Stimulated activated naive CD4-positive, alpha-beta T cell (primary cell): ENCODE measurements at regions not wholly inside any gene's neighbourhood (a gene's known extent, or its start where the extent isn't known, plus 50 kb on each side); places are given as distances from the start of the nearest gene placed in this dataset.

Experiments used
- DNase-seq, 6 experiments: peaks; one replicate each; lab custom pipeline; 2025; lab: John Stamatoyannopoulos, UW

DNA sequence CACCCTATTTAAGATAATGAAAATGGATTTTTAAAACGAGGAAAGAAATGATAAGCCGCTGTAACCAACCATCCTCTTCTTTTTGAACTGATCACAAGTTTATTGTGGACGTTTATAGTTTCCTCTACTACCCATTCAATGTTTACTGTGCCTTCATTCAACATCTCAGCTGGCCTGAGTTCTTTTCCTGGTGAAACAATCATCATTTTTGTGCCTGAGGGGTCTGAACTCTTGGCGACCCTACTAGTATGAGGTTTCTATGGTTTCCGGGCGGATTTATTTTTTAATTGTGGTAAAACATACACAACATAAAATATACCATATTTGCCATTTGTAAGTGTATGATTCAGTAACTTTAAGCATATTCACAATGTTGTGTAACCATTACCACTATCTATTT, 100.7 kb downstream of the SPRY1 start:
- DNase-seq: no peak

DNA sequence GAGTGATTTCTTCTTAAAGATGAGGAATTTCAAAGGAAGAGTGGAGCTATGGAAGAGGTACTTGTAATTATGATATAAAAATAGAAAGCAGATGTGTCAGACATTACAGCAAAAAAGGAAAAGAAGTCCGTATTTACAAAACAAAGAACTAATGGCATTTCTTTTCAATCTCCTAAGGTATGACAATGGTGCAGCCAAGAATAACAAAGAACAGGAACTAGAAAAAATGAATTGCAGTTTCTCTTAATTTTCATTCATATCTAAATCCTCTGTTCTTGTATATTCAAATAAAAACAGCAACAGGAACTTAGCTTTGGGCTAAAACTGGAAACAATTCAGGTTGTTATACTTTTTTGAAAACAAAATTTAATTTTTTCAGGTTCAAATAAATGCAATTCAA, 105.1 kb downstream of the SPRY1 start:
- DNase-seq: no peak

DNA sequence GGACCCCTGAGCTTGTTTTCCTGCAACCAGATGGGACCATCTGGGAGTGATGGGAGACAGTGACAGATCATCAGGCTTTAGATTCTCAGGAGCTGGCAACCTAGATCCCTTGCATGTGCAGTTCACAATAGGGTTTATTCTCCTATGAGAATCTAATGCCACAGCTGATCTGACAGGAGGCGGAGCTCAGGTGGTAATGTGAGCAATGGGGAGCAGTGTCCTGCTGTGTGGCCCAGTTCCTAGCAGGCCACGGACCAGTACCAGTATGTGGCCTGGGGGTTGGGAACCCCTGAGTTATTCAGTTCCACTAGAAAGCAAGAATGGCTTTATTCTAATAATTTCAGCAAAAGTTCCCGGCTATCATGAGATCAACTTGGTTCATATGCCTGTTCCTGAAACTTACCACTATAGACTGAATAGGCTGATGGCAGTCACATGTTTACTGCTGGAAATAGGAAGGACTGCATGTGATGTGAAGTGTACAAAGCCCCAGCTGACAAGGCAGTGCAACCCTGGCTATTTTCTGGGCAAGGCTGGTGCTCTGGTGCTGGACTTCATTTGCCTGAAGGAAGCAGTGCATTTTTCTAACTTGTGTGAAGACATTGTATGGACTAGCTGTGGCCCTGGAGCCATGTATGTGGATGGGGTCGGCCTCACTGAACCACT, 107.2 kb downstream of the SPRY1 start:
- DNase-seq: no peak

DNA sequence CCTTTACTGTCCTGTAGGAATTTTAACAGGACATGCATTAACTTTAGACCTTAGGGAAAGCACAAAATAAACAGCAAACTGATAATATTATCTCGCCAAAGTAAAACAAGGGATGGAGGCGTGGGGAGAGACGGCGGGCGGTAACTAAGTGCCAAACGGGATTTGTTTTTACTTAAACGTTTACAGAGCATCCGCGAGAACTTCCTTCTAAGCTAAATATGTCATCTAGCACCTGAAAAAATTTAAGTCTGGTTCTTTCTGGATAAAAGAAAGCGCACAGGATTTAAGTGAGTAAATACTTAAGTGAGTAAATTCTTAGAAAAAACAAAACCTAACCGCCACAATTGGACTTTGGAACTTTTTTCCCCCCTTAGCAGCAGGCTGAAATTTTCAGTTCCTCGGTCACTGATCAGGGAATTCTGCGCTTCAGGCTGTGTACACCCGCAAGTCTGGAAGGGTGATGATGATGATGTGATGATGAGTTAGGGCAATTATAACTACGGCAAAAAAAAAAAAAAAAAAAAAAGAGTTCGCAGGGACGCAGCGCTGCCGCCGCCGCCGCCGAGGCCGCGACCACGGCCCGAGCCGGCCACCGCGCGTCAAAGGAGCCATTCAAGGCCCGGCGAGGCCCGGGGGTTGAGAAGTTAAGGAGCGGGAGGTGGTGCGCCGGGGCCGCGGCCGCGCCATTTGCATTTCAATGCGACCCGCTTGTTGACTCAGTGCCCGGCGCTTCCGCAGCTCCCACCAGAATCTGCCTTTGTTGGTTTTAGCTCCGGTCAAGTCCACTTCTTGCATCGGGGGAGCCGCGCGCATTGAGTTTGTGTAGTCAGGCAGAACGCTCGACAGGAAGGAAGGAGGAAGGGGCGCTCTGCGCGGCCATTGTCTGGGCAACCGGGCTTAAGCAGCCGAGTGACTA, 108.8 kb downstream of the SPRY1 start:
- DNase-seq: peak in 1 of 6 experiments; percentile 2

DNA sequence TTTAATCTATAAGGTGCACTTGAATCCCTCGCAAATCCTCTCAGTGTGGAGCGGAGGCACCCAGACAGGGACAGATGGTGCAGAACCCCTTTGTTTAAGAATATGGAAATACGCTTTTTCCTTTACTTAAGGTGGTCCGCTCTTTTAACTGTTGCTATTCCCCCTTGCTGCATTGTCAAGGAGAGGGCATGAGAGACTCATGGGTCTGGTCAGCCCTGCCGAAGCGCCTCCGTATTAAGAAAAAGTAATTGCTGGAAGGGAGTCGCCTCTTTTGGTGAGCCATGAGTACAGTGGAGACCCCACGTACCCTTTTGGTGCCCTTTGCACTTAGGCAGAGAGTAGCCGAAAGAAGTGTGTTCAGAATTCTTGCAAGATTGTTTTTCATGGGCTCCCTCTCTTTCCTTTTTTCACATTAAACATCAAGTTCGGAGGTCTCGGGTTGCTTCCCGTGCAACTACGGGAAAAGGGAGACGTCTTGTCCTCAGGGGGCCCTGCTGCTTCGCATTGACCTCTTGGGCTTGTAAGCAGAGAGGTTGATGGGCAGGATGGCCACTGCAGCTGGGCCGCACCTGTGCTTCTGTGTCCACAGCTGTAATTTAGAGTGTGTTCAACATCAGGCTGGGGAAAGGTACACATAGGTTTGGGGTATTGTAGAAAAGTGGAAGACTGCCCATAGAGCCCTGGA, 109.6 kb downstream of the SPRY1 start:
- no peak for DNase-seq

DNA sequence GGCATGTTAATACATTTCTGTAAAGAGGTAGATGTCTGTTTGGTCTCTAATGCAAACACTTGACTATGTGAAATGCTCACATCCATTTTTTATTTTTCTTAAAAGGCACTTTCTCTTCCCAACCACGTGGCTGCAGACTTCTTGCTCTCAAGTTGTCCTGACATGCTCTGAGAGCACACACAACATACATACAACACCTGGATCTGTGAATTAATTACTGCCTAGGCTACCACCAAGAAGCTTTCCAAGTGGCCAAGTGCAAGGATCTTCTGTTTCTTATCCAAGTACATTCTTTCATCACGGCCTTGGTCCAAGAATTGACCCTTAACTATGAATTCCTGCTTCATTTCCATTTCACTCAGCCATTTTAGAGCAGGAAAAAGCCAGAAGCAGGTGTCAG, 110.8 kb downstream of the SPRY1 start:
- DNase-seq: no peak

DNA sequence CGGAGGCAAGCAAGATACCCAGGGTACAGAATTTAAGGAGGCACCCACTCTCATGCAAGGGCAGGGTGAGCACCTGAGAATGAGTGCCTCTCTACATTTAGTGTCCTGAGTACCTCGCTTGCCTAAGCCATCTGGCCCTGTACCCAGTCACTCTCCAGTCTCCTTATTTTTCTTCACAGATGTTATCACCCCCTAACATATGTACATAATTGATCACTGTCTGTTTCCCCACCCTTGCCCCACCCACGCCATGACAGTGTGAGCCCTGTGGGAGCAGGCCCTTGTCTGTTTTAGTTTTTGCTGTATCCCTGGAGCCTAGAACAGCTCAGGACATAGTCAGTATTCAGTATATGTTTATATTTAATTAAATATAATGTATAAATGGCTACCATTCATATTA, 113.6 kb downstream of the SPRY1 start:
- no peak for DNase-seq

DNA sequence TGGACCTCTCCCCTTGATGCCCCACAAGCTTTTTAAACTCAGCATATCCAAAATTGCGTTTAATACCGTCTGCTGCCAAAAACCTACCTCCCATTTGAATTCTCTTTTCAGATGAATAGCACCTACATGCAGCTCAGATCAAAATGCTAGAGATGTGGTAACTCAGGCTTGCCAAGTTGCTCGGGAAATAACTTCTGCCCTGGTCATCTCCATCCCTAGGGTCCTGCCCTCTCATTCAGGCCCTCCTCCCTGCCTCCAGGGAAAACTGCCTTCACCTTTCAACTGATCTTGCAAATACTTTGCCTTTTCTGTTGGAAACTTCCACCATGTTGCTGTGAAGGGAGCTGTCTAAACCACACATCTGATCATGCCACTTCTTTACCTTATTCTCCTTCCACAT, 114.1 kb downstream of the SPRY1 start:
- no peak for DNase-seq

DNA sequence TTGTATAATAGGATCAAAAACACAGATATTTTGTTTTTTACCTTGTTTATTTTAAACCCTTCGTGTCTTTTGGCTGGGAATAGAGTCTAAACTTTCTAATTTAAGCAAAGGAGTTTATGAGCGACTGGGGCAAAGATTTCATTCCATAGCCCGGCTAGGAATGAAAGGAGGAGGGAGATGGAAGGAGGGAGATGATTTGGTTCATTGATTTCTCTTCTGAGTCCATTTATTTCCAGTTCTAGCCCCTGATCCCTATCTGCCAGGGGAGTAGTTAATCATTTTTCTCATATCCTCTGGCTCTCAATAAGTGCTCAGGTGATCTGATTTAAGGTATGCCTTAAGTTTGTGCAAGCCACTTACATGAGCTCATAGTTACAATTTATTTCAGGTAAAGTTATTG, 120.0 kb downstream of the SPRY1 start:
- DNase-seq: no peak

DNA sequence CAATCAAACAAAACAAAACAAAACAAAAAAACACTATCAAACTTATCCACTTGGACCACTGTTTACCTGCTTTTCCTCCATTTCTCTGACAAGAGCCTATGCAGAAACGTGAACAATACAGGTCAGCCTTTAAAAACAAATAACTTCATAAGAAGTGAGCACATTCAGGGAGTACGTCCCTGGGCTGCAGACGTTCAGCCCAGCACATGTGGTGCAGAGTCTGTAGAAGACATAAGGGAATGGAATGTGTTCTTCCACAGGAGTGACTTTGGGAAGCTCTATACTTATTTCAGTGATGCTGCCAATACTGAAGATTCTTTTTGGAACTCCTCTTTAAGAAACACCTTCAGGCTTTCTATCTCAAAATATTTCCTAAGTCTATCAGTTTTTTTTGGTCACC, 120.6 kb downstream of the SPRY1 start:
- DNase-seq: no peak

DNA sequence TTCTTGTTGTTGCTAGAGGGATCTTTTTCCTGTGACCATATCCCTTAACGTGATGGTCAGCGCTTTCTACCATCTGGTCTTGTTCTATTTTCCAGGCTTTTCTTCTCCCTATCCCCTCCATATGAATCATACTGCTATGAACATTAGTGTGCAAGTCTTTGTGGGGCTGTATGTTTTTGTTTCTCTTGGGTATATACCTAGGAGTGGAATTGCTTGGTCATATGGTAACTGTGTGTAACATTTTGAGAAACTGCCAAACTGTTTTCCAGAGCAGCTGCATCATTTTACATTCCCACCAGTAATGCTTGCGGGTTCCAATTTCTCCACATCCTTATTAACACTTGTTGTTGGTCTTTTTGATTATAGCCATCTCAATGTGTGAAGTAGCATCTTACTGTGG, 121.4 kb downstream of the SPRY1 start:
- DNase-seq: no peak

DNA sequence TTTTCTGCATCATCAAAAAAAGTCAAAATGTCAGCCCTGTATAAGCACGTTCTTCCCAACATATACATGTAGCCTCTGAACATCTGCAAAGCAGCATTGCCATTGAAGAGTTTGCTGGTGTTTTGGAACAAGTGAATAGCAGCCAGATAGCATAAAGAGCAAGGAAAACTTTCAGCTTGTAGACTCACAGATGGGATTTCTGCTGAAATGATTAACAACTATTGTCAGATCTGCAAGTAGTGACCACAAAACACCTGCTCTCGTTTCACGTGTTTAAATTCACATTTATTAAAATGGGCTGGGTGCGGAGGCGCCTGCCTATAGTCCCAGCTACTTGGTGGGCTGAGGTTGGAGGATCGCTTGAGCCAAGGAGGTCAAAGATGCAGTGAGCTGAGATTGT, 123.7 kb downstream of the SPRY1 start:
- no peak for DNase-seq

DNA sequence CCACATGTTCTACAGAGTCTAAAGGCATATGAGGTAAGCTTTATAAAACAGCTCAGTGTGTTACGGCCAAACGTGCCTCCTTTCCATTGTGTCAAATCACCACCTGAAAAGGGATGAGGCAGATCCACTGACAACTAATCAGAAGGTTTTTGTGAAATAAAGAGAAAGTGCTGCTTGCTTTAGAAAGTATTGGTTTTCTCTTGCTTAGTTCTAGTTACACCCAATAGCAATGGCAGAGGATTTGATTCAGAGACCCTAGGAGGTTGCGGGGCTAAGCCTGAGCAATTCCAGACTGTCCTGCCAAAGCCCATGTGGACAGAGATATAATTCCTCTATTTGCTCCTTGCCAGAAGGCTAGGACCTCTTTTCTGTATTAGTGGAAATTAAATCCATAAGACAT, 125.5 kb downstream of the SPRY1 start:
- no peak for DNase-seq

DNA sequence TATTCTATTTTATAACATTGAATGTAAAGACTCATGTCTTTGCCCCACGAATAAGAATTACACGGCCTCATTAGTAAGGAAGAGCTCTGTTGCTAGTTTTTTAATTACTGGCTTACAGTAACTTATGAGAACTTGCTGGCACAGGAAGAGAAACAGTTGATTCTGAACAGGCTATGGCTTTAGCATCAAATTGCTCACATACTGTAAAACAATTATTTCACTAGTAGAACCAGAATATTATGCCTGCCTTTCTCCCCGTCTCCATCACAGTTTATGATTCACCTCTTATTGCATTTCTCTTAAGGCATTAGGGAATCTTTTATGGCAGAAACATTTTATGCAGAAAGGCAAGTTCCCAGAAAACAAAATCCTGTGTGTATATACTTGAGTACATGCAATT, 126.1 kb downstream of the SPRY1 start:
- DNase-seq: no peak

DNA sequence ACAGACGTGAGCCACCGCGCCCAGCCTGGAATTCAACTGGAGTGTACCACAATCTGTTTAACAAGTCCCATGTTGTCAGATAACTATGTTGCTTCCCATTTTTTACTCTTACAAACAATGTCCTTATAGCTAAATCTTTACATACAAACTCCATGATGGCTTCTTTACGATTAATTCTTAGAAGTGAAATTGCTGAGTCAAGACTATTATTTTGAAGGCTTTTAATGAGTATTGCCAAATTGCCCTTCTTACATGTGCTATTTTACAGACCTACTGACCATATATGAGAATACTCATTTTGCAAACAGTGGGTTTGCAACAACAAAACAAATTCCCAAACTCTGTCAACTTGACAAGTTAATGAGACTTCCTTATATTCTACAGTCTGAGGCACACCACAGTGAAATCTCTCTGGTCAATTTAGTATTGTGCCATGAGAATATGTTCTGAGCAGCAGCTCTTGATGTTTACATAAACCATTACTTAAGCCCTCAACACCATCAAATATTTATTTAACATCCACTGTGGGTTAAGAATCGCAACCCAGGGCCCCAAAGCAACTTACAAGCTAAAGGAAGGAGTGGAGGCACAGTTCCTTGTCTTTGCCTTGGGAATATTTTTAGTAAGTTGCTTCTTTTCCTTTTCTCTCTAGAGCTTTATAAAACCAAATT, 128.5 kb downstream of the SPRY1 start:
- DNase-seq: no peak

DNA sequence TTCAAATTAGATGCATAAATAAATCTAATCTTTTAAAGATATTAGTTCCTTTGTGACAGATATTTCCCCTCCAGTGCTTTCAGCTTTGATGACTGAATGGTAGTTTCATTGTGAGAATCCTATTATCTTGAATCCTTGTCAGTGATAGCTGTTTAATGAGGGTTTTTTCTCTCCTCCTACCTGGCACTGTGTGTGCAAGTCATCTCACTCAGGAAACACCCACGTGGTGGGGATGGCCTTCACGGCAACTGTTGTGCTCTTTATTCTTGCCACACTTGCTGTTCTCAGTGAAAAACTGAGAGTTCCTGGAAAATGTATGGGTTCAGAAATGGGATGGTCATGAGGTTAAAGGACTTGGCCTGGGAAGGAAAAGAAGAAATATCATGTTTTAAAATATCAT, 129.9 kb downstream of the SPRY1 start:
- no peak for DNase-seq

DNA sequence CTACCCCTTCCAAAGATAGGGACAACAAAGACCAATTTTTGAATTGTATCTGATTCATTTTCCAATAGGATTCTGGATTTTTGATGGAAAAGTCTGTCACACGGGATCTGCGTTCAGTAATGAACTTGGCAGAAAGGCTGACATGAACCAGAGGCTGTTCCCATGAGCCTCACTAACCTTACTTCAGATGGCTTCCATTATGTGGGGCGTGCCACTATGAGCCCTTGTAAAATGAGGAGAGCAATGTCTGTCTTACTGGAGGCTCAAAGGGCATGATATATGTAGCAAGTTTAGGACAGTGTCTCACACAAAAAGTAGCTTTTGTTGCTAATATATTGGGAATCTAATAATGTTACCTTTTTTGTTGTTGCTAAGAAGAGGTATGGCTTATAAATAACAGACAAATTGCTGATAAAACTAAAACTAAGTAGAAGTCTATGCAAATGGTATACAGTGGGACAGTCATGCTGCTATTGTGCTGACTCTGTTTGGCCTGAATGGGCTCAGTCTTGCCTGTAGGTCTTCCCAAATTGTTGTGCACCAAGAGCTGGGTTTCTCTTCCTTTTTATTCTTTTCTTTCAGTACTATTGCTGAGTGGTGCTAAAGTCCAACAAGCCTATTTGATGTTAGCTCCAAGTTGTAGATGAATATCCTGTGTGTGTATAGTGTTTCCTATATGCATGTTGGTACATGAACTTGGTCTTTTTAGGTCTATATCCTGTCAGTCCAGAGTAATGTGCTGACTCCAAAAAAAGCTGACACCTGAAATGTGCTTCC, 132.1 kb downstream of the SPRY1 start:
- DNase-seq: no peak

DNA sequence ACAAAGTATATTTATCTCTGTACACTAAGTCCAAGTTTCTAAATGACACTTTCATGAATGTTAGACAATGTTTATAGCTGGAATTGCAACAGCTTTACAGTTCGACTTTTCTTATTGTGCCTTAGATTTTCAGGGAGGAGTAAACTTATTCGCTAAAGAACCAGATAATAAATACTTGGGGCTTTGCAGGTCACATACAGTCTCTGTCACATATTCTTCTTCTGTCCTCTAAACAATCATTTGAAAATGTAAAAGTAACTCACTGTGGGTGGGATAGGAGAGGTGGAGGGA, 132.6 kb downstream of the SPRY1 start:
- DNase-seq: no peak

DNA sequence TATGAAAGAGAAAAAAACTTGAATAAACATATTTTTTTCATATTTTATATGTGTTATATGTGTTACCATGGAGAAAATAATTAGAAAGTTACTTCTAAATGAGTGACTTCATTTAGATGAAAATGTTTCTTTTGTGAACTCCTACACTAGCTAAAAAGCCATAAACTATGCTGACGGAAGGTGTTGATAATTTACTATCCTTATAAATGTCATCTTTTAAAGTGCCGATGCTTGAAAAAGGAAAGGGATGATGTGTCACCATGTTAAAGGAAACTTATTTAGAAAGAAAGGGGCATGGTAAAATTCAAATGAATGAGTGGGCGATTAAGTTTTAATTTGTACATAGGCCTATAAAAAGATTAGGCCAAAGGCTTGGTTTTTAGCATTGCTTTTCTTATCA, 133.8 kb downstream of the SPRY1 start:
- DNase-seq: no peak

DNA sequence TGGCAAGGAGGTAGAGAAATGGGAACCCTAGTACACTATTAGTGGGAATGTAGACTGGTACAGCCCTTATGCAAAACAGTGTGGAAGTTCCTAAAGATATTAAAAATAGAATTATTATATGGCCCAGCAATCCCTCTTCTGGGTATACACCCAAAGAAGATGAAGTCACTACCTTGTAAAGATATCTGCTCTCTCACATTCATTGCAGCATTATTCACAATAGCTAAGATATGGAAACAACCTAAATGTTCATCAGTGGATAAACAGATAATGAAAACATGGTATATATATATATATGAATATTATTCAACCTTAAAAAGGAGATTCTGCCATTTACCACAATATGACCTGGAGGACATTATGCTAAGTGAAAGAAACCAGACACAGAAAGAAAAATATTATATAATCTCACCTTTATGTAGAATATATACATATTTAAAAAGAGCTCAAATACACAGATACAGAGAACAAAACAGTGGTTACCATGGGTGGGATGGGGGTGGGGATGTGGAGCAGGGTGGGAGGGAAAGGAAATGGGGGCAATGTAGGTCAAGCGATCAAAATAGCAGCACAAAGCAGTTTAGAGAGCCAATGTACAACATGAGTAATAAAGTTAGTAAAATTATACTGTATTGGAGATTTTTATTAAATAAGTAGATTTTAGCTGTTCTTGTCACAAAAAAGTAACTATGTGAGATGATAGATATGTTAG, 138.6 kb downstream of the SPRY1 start:
- no peak for DNase-seq

DNA sequence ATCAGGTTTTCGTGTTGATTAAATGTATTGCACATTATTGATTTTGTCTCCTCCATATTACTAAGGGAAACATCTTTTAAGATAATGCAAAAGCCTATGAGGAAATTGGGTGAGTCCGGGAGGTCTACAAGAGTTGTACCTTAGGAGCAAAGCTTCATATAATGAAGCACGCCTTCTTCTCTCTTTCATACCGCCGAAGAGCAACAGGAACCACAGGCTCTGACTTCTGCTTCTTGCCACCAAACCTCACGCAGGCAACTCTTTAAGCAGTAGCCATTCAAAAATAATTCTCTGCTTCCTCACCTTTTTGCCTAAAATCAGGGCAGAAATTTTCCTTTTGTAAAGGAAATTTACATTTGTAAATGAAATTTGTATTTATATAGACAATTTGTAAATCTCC, 139.6 kb downstream of the SPRY1 start:
- no peak for DNase-seq
